SK-N-MC (cell line): ENCODE measurements at regions not wholly inside any gene's neighbourhood (a gene's known extent, or its start where the extent isn't known, plus 50 kb on each side); places are given as distances from the start of the nearest gene placed in this dataset.

ENCODE experiments used
- EZH2 ChIP-seq: fragments of 200-600 bp; sonication (generic); IDR thresholded peaks from one replicate; pipeline ENCODE4 v1.6.1; 2017; ENCODE audit warnings: antibody characterized with exemption
- FOXP2 ChIP-seq: optimal IDR thresholded peaks from 2 replicates; pipeline ENCODE3; 2011; ENCODE audit warnings: mild to moderate bottlenecking, moderate library complexity; ENCODE audit not compliant: insufficient read depth; ENCODE audit errors: extremely low read length, control extremely low read depth
- POLR2AphosphoS5 ChIP-seq: IDR thresholded peaks from 2 replicates; pipeline ENCODE4 v1.6.1; 2012; ENCODE audit warnings: mild to moderate bottlenecking, low read depth, low read length, borderline replicate concordance

GRCh38 chr21:26769613-26770188, 75.5 kb downstream of the ADAMTS1 start:
- TF ChIP-seq POLR2AphosphoS5, result no peak
- TF ChIP-seq EZH2, result no peak
- TF ChIP-seq FOXP2, result no peak
